Left lung (tissue), 4 donors: ENCODE measurements at regions not wholly inside any gene's neighbourhood (a gene's known extent, or its start where the extent isn't known, plus 50 kb on each side); places are given as distances from the start of the nearest gene placed in this dataset.

ENCODE experiments used
- ATAC-seq: fragments of 200-7000 bp; cut with Tn5 transposase; one replicate; pipeline ENCODE4 v1.9.1; 2020; ENCODE audit warnings: moderate library complexity
- DNase-seq, 4 donors: peaks; one replicate each; pipeline ENCODE4 v3.0.0-alpha.2; 2013 to 2020
- H3K27ac ChIP-seq, 2 donors: fragments of 200-600 bp; sonication (generic) in 1 of 2; one replicate each; pipeline versions ENCODE4 v1.5.0 to v1.8.0; 2020 to 2021
- H3K27me3 ChIP-seq, 2 donors: fragments of 200-600 bp; sonication (generic) in 1 of 2; one replicate each; pipeline versions ENCODE4 v1.5.0 to v1.8.0; 2020 to 2021
- H3K36me3 ChIP-seq, 2 donors: fragments of 200-600 bp; sonication (generic) in 1 of 2; one replicate each; pipeline versions ENCODE4 v1.5.0 to v1.8.0; 2020 to 2021
- H3K4me1 ChIP-seq, 2 donors: fragments of 200-600 bp; one replicate each; pipeline ENCODE4 v1.8.0; 2021
- H3K4me3 ChIP-seq, 2 donors: fragments of 200-600 bp; sonication (generic) in 1 of 2; one replicate each; pipeline versions ENCODE4 v1.5.0 to v1.8.0; 2020 to 2021; ENCODE audit warnings: mild to moderate bottlenecking in 1 of 2
- H3K9me3 ChIP-seq, 2 donors: fragments of 200-600 bp; sonication (generic) in 1 of 2; one replicate each; pipeline versions ENCODE4 v1.5.0 to v1.8.0; 2020 to 2021
- CTCF ChIP-seq, 2 donors: fragments of 200-600 bp; sonication (generic) in 1 of 2; IDR thresholded peaks; one replicate each; pipeline versions ENCODE4 v1.5.0 to v1.8.0; 2021; ENCODE audit warnings: antibody characterized with exemption in 2 of 2
- intact Hi-C, 2 donors: fragments of 100-400 bp; cut with DNase I; formaldehyde crosslinking; loops; one replicate each; pipeline versions ENCODE4 v1.11.2 to v1.14.2; 2022
- donor health status: DM: no; HTN: yes; CAD: no.
- donor health status: DM: no; HTN: no; CAD: no.

GRCh38 chr13:57784633-57785032 lies 153.1 kb downstream of the PCDH17 start:
- TF ChIP-seq CTCF (IDR thresholded peaks at IDR 0.05) = no peak
- ATAC-seq = no peak

GRCh38 chr13:57787058-57787791 lies 155.7 kb downstream of the PCDH17 start:
- Histone ChIP-seq H3K4me1 (no peaks in the 10 kb centered on the region), H3K27ac (no peak overlapping the region), H3K36me3 (no peaks in the 10 kb centered on the region), H3K4me3 (no peak overlapping the region), H3K9me3 (peaks cover 0 to 10% of the 10 kb centered on the region in 2 donors), H3K27me3 (no peaks in the 10 kb centered on the region)
- DNase-seq (no peak), ATAC-seq (no peak)
- no peak for TF ChIP-seq CTCF (IDR thresholded peaks at IDR 0.05)
- intact Hi-C loops = no loop called here

More at GRCh38 chr13:57784633-57785032, 153.1 kb downstream of the PCDH17 start:
- H3K36me3 ChIP-seq = no peaks in the 10 kb centered on the region
- DNase-seq = no peak
- H3K4me1 ChIP-seq = no peaks in the 10 kb centered on the region
- no peak overlapping the region for H3K27ac ChIP-seq
- H3K27me3 ChIP-seq = no peaks in the 10 kb centered on the region
- no peak overlapping the region for H3K4me3 ChIP-seq
- intact Hi-C loops = no loop called here
- peaks cover 0 to 10% of the 10 kb centered on the region in 2 donors for H3K9me3 ChIP-seq

- Histone ChIP-seq H3K27me3 (no peaks in the 10 kb centered on the region), H3K4me1 (no peaks in the 10 kb centered on the region), H3K9me3 (no peaks in the 10 kb centered on the region), H3K36me3 (no peaks in the 10 kb centered on the region), H3K4me3 (no peak overlapping the region), H3K27ac (no peak overlapping the region)
- ATAC-seq (no peak), DNase-seq (no peak)
- TF ChIP-seq CTCF (IDR thresholded peaks at IDR 0.05) = no peak
- intact Hi-C loops = no loop called here
Measured at GRCh38 chr13:57799624-57800023, 168.1 kb downstream of the PCDH17 start.

- ATAC-seq = no peak
- intact Hi-C loops = no loop called here
- Histone ChIP-seq H3K4me1 (no peaks in the 10 kb centered on the region), H3K4me3 (no peak overlapping the region), H3K36me3 (no peaks in the 10 kb centered on the region), H3K27ac (no peak overlapping the region), H3K27me3 (no peaks in the 10 kb centered on the region), H3K9me3 (no peaks in the 10 kb centered on the region)
- TF ChIP-seq CTCF (IDR thresholded peaks at IDR 0.05) = no peak
- no peak for DNase-seq
Measured at GRCh38 chr13:57813651-57814050, 182.1 kb downstream of the PCDH17 start.

GRCh38 chr13:57815600-57815999 lies 184.1 kb downstream of the PCDH17 start:
- Histone ChIP-seq H3K36me3 (no peaks in the 10 kb centered on the region), H3K4me3 (no peak overlapping the region), H3K9me3 (no peaks in the 10 kb centered on the region), H3K4me1 (no peaks in the 10 kb centered on the region), H3K27me3 (no peaks in the 10 kb centered on the region), H3K27ac (no peak overlapping the region)
- intact Hi-C loops = no loop called here
- DNase-seq = no peak
- TF ChIP-seq CTCF (IDR thresholded peaks at IDR 0.05) = no peak
- no peak for ATAC-seq
